ENCODE measurements at regions not wholly inside any gene's neighbourhood (a gene's known extent, or its start where the extent isn't known, plus 50 kb on each side); places are given as distances from the start of the nearest gene placed in this dataset.
"Not testable (repeated sequence)": the region's sequence is repeated elsewhere in the genome, so short reads cannot be mapped to it uniquely, and the experiment has no call there.

DNA sequence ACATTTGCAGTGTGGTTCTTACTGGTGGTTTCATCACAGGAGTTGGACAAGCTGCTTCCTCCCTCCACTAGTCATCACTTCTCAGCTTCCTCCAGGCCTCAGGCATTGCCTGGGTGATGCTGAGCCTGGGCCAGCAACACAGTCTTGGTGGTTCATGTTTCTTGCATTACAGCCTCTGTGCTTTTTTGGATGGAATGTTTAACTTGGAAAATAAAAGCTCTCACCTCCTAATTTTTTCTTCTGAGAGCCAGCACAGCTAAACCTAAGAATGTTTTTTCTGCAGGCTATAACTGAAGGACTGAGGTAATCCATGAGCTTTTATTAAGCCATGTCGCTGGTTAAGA, 66.1 kb upstream of the RHOU start:
- Histone ChIP-seq H3K9me3 (no peaks in the 10 kb centered on the region), H3K4me1 (ENCODE audit: low read depth) (no peaks in the 10 kb centered on the region), H3K36me3 (ENCODE audit: low read depth) (no peaks in the 10 kb centered on the region), H3K4me3 (no peak overlapping the region)
- no peak for TF ChIP-seq CTCF (IDR thresholded peaks at IDR 0.05)
- DNase-seq = no peak
- intact Hi-C loops (cut with DNase I, micrococcal nuclease) = no loop called here
- ATAC-seq = no peak

- H3K4me1 ChIP-seq (ENCODE audit: low read depth); H3K9me3 ChIP-seq; intact Hi-C loops (cut with DNase I, micrococcal nuclease); ATAC-seq; H3K36me3 ChIP-seq (ENCODE audit: low read depth); DNase-seq; H3K4me3 ChIP-seq: not testable (repeated sequence)
These were observed 54.2 kb upstream of the RHOU start for GRCh38 chr1:228681076-228681565.

- H3K36me3 ChIP-seq (ENCODE audit: low read depth) = no peaks in the 10 kb centered on the region
These were observed 51.9 kb upstream of the RHOU start for GRCh38 chr1:228683428-228683827.

DNA sequence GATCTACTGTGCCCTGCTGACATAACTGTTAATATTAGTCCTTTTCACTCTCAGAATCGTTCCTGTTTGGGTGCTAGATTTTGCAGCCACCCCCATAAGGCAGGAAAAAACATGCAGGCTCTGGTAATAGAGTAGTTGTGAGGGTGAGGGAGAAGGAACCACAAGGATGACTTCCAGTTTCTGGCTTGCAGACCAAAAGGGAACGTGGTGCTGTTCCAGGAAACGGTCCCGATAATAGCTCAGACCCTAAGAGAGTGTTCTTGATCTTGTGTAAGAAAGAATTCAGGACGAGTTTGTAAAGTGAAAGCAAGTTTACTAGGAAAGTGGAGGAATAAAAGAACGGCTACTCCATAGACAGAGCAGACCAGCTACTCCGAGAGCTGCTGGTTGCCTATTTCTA, 50.7 kb upstream of the RHOU start:
- no peaks in the 10 kb centered on the region for H3K9me3 ChIP-seq
- no peaks in the 10 kb centered on the region for H3K36me3 ChIP-seq (ENCODE audit: low read depth)
- ATAC-seq = no peak
- TF ChIP-seq CTCF (IDR thresholded peaks at IDR 0.05) = no peak
- intact Hi-C loops (cut with DNase I, micrococcal nuclease) = no loop called here
- H3K4me3 ChIP-seq = no peak overlapping the region
- no peaks in the 10 kb centered on the region for H3K4me1 ChIP-seq (ENCODE audit: low read depth)
- DNase-seq = no peak

More at GRCh38 chr1:228683428-228683827, 51.9 kb upstream of the RHOU start:
- no peak for DNase-seq
- Histone ChIP-seq H3K4me3 (no peak overlapping the region), H3K9me3 (no peaks in the 10 kb centered on the region), H3K4me1 (ENCODE audit: low read depth) (no peaks in the 10 kb centered on the region)
- intact Hi-C loops (cut with DNase I, micrococcal nuclease) = no loop called here
- no peak for TF ChIP-seq CTCF (IDR thresholded peaks at IDR 0.05)
- ATAC-seq = no peak

DNA sequence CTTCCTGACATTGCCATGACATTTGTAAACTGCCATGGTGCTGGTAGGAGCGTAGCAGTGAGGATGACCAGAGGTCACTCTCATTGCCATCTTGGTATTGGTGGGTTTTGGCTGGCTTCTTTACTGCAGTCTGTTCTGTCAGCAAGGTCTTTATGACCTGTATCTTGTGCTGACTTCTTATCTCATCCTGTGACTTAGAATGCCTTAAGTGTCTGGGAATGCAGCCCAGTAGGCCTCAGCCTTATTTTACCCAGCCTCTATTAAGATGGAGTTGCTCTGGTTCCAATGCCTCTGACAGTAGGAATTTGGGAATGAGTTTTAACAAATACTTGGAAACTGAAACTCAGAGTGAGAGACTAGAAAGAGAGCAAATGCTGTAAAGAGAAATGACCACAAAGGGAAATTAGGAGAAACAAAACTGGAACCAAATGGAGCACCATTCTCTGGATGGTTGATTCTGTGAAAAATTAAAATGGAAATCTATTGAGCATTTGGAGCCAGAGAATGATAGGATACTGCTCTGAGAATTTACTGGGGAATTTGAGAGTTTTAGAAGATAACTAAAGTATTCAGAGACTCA, 50.1 kb upstream of the RHOU start:
- no peaks in the 10 kb centered on the region for H3K4me1 ChIP-seq (ENCODE audit: low read depth)
- TF ChIP-seq CTCF (IDR thresholded peaks at IDR 0.05) = no peak
- no peak overlapping the region for H3K4me3 ChIP-seq
- H3K9me3 ChIP-seq = no peaks in the 10 kb centered on the region
- ATAC-seq (no peak), DNase-seq (no peak)
- no peaks in the 10 kb centered on the region for H3K36me3 ChIP-seq (ENCODE audit: low read depth)
- intact Hi-C loops (cut with DNase I, micrococcal nuclease) = no loop called here

Data from mucosa of descending colon (tissue), 3 donors.